ENCODE measurements at regions not wholly inside any gene's neighbourhood (a gene's known extent, or its start where the extent isn't known, plus 50 kb on each side); places are given as distances from the start of the nearest gene placed in this dataset.

- no peak for DNase-seq
- TF ChIP-seq CTCF (IDR thresholded peaks at IDR 0.05) = no peak
- Histone ChIP-seq H3K27ac (no peak overlapping the region), H3K4me1 (no peaks in the 10 kb centered on the region), H3K4me3 (no peak overlapping the region), H3K9me3 (peaks cover 0 to 2% of the 10 kb centered on the region in 2 donors), H3K36me3 (no peaks in the 10 kb centered on the region), H3K27me3 (no peaks in the 10 kb centered on the region)
- intact Hi-C loops (cut with DNase I) = no loop called here
- ATAC-seq = no peak
Measured at GRCh38 chr4:79212311-79212710, 113.5 kb downstream of the NAA11 start.

GRCh38 chr4:79211490-79211889, 114.4 kb downstream of the NAA11 start:
- no peak for DNase-seq
- Histone ChIP-seq H3K27ac (no peak overlapping the region), H3K4me3 (no peak overlapping the region), H3K4me1 (no peaks in the 10 kb centered on the region), H3K27me3 (no peaks in the 10 kb centered on the region), H3K9me3 (peaks cover 0 to 3% of the 10 kb centered on the region in 2 donors), H3K36me3 (no peaks in the 10 kb centered on the region)
- intact Hi-C loops (cut with DNase I) = no loop called here
- ATAC-seq = no peak
- no peak for TF ChIP-seq CTCF (IDR thresholded peaks at IDR 0.05)

GRCh38 chr4:79210636-79211049, 115.2 kb downstream of the NAA11 start:
- Histone ChIP-seq H3K27ac (no peak overlapping the region), H3K27me3 (no peaks in the 10 kb centered on the region), H3K4me3 (no peak overlapping the region), H3K36me3 (no peaks in the 10 kb centered on the region), H3K9me3 (peaks cover 0 to 3% of the 10 kb centered on the region in 2 donors), H3K4me1 (no peaks in the 10 kb centered on the region)
- intact Hi-C loops (cut with DNase I) = no loop called here
- DNase-seq (no peak), ATAC-seq (no peak)
- no peak for TF ChIP-seq CTCF (IDR thresholded peaks at IDR 0.05)

- intact Hi-C loops (cut with DNase I) = no loop called here
- no peaks in the 10 kb centered on the region for H3K27me3 ChIP-seq
- no peak overlapping the region for H3K27ac ChIP-seq
- H3K9me3 ChIP-seq = peaks cover 0 to 3% of the 10 kb centered on the region in 2 donors
- no peak overlapping the region for H3K4me3 ChIP-seq
- no peak for ATAC-seq
- TF ChIP-seq CTCF (IDR thresholded peaks at IDR 0.05) = no peak
- H3K36me3 ChIP-seq = no peaks in the 10 kb centered on the region
- no peaks in the 10 kb centered on the region for H3K4me1 ChIP-seq
- DNase-seq = no peak
Measured at GRCh38 chr4:79209822-79210635, 115.8 kb downstream of the NAA11 start.

- Histone ChIP-seq H3K36me3 (no peaks in the 10 kb centered on the region), H3K4me1 (no peaks in the 10 kb centered on the region), H3K9me3 (peaks cover 0 to 3% of the 10 kb centered on the region in 2 donors), H3K27me3 (no peaks in the 10 kb centered on the region), H3K27ac (no peak overlapping the region), H3K4me3 (no peak overlapping the region)
- intact Hi-C loops (cut with DNase I) = no loop called here
- no peak for TF ChIP-seq CTCF (IDR thresholded peaks at IDR 0.05)
- DNase-seq (no peak), ATAC-seq (no peak)
Measured at GRCh38 chr4:79209081-79209480, 116.8 kb downstream of the NAA11 start.
